GM12873 (cell line): ENCODE measurements at regions not wholly inside any gene's neighbourhood (a gene's known extent, or its start where the extent isn't known, plus 50 kb on each side); places are given as distances from the start of the nearest gene placed in this dataset.

Experiments
- CTCF ChIP-seq: IDR thresholded peaks from 2 replicates; pipeline ENCODE4 v1.5.1; 2012; ENCODE audit warnings: low read depth, mild to moderate bottlenecking, moderate library complexity, low read length, control low read depth; ENCODE audit not compliant: insufficient read depth; ENCODE audit errors: missing control alignments

- TF ChIP-seq CTCF = no peak
Measured at GRCh38 chr13:73304442-73304841, 245.6 kb downstream of the KLF5 start.

GRCh38 chr13:73303851-73304250, 245.0 kb downstream of the KLF5 start:
- TF ChIP-seq CTCF = no peak

GRCh38 chr13:73300718-73301425, 242.1 kb downstream of the KLF5 start:
- no peak for TF ChIP-seq CTCF

GRCh38 chr13:73299787-73300186, 241.0 kb downstream of the KLF5 start:
- no peak for TF ChIP-seq CTCF

- TF ChIP-seq CTCF = no peak
Measured at GRCh38 chr13:73293913-73294523, 235.2 kb downstream of the KLF5 start.

GRCh38 chr13:73292127-73292526, 233.3 kb downstream of the KLF5 start:
- TF ChIP-seq CTCF = no peak

- no peak for TF ChIP-seq CTCF
Measured at GRCh38 chr13:73290844-73291243, 232.0 kb downstream of the KLF5 start.
